Vagina (tissue), 2 donors: ENCODE measurements at regions not wholly inside any gene's neighbourhood (a gene's known extent, or its start where the extent isn't known, plus 50 kb on each side); places are given as distances from the start of the nearest gene placed in this dataset.

ENCODE experiments used
- DNase-seq, 2 donors: peaks; one replicate each; pipeline ENCODE4 v3.0.0-alpha.2; 2017; ENCODE audit errors: extremely low spot score in 2 of 2
- H3K27ac ChIP-seq: fragments of 200-600 bp; sonication (generic); one replicate; pipeline ENCODE4 v1.5.1; 2019
- H3K27me3 ChIP-seq: fragments of 200-600 bp; sonication (generic); one replicate; pipeline ENCODE4 v1.5.1; 2019
- H3K36me3 ChIP-seq, 2 donors: fragments of 200-600 bp; sonication (generic); one replicate each; pipeline ENCODE4 v1.5.1; 2017 to 2019
- H3K4me1 ChIP-seq: fragments of 200-600 bp; sonication (generic); one replicate; pipeline ENCODE4 v1.5.1; 2019
- H3K4me3 ChIP-seq, 2 donors: fragments of 200-600 bp; sonication (generic); 1 replicate in 1 of 2; 2 replicates in 1 of 2; pipeline ENCODE4 v1.5.1; 2016 to 2019
- H3K9me3 ChIP-seq: fragments of 200-600 bp; sonication (generic); one replicate; pipeline ENCODE4 v1.5.1; 2019
- CTCF ChIP-seq, 3 experiments: fragments of 450-650 bp in 2 of 3; fragments of 200-600 bp in 1 of 3; sonication (generic) in 1 of 3; IDR thresholded peaks; one replicate each; pipeline ENCODE4 v1.5.1; 2017 to 2019; ENCODE audit warnings: antibody characterized with exemption in 3 of 3, mild to moderate bottlenecking in 2 of 3, moderate library complexity in 2 of 3
- POLR2A ChIP-seq, 2 donors: fragments of 450-650 bp; IDR thresholded peaks; one replicate each; pipeline ENCODE4 v1.6.1; 2017; ENCODE audit warnings: antibody characterized with exemption in 2 of 2, mild to moderate bottlenecking in 2 of 2, moderate library complexity in 2 of 2
- POLR2AphosphoS5 ChIP-seq, 2 donors: sonication (generic); formaldehyde crosslinking; IDR thresholded peaks; one replicate each; pipeline ENCODE4 v1.9.0; 2017; ENCODE audit warnings: antibody characterized with exemption in 2 of 2, mild to moderate bottlenecking in 2 of 2, low read depth in 1 of 2; ENCODE audit not compliant: insufficient read depth in 1 of 2
- intact Hi-C: fragments of 100-400 bp; cut with DNase I; formaldehyde crosslinking; loops from one replicate; pipeline ENCODE4 v1.15.1; 2023

GRCh38 chr2:15784106-15784885, 156.1 kb upstream of the MYCN start:
- H3K4me1 ChIP-seq = no peaks in the 10 kb centered on the region
- no peak overlapping the region for H3K4me3 ChIP-seq
- H3K27me3 ChIP-seq = no peaks in the 10 kb centered on the region
- H3K9me3 ChIP-seq = no peaks in the 10 kb centered on the region
- intact Hi-C loops = no loop called here
- H3K36me3 ChIP-seq = no peaks in the 10 kb centered on the region
- TF ChIP-seq POLR2AphosphoS5 (IDR thresholded peaks at IDR 0.05; ENCODE audit: insufficient read depth in 1 of 2, low read depth in 1 of 2) (no peak), POLR2A (IDR thresholded peaks at IDR 0.05) (no peak), CTCF (IDR thresholded peaks at IDR 0.05) (no peak)
- DNase-seq = no peak
- no peak overlapping the region for H3K27ac ChIP-seq

GRCh38 chr2:15784886-15785801, 155.2 kb upstream of the MYCN start:
- no peak overlapping the region for H3K27ac ChIP-seq
- intact Hi-C loops = no loop called here
- H3K27me3 ChIP-seq = no peaks in the 10 kb centered on the region
- H3K9me3 ChIP-seq = no peaks in the 10 kb centered on the region
- DNase-seq = no peak
- no peaks in the 10 kb centered on the region for H3K4me1 ChIP-seq
- H3K4me3 ChIP-seq = no peak overlapping the region
- no peaks in the 10 kb centered on the region for H3K36me3 ChIP-seq
- TF ChIP-seq POLR2AphosphoS5 (IDR thresholded peaks at IDR 0.05; ENCODE audit: insufficient read depth in 1 of 2, low read depth in 1 of 2) = no peak
- TF ChIP-seq CTCF (IDR thresholded peaks at IDR 0.05) = no peak
- no peak for TF ChIP-seq POLR2A (IDR thresholded peaks at IDR 0.05)

GRCh38 chr2:15786003-15786654, 154.2 kb upstream of the MYCN start:
- H3K36me3 ChIP-seq = no peaks in the 10 kb centered on the region
- H3K4me1 ChIP-seq = no peaks in the 10 kb centered on the region
- H3K4me3 ChIP-seq = no peak overlapping the region
- H3K27me3 ChIP-seq = no peaks in the 10 kb centered on the region
- no peak overlapping the region for H3K27ac ChIP-seq
- no peak for DNase-seq
- intact Hi-C loops = no loop called here
- TF ChIP-seq POLR2A (IDR thresholded peaks at IDR 0.05) = no peak
- TF ChIP-seq CTCF (IDR thresholded peaks at IDR 0.05) = no peak
- TF ChIP-seq POLR2AphosphoS5 (IDR thresholded peaks at IDR 0.05; ENCODE audit: insufficient read depth in 1 of 2, low read depth in 1 of 2) = no peak
- H3K9me3 ChIP-seq = no peaks in the 10 kb centered on the region

GRCh38 chr2:15786901-15787300, 153.4 kb upstream of the MYCN start:
- Histone ChIP-seq H3K4me1 (no peaks in the 10 kb centered on the region), H3K27me3 (no peaks in the 10 kb centered on the region), H3K9me3 (no peaks in the 10 kb centered on the region), H3K27ac (no peak overlapping the region), H3K36me3 (no peaks in the 10 kb centered on the region), H3K4me3 (no peak overlapping the region)
- intact Hi-C loops = no loop called here
- TF ChIP-seq POLR2AphosphoS5 (IDR thresholded peaks at IDR 0.05; ENCODE audit: insufficient read depth in 1 of 2, low read depth in 1 of 2) (no peak), CTCF (IDR thresholded peaks at IDR 0.05) (no peak), POLR2A (IDR thresholded peaks at IDR 0.05) (no peak)
- no peak for DNase-seq
